ENCODE measurements at regions not wholly inside any gene's neighbourhood (a gene's known extent, or its start where the extent isn't known, plus 50 kb on each side); places are given as distances from the start of the nearest gene placed in this dataset.

GRCh38 chr15:60101416-60101815, 97.3 kb downstream of the FOXB1 start:
- TF ChIP-seq, protein P1, sequence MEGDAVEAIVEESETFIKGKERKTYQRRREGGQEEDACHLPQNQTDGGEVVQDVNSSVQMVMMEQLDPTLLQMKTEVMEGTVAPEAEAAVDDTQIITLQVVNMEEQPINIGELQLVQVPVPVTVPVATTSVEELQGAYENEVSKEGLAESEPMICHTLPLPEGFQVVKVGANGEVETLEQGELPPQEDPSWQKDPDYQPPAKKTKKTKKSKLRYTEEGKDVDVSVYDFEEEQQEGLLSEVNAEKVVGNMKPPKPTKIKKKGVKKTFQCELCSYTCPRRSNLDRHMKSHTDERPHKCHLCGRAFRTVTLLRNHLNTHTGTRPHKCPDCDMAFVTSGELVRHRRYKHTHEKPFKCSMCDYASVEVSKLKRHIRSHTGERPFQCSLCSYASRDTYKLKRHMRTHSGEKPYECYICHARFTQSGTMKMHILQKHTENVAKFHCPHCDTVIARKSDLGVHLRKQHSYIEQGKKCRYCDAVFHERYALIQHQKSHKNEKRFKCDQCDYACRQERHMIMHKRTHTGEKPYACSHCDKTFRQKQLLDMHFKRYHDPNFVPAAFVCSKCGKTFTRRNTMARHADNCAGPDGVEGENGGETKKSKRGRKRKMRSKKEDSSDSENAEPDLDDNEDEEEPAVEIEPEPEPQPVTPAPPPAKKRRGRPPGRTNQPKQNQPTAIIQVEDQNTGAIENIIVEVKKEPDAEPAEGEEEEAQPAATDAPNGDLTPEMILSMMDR (conservative IDR thresholded peaks at IDR 0.05; ENCODE audit: low read depth in 2 of 2): no peak
- no peak for TF ChIP-seq POLR2AphosphoS5 (IDR thresholded peaks at IDR 0.05; ENCODE audit: low read depth)
- TF ChIP-seq EZH2 (IDR thresholded peaks at IDR 0.05; ENCODE audit: low read depth, unreplicated experiment): no peak
- no peak for TF ChIP-seq STAT1 (IDR thresholded peaks at IDR 0.05; ENCODE audit: unreplicated experiment)
- TF ChIP-seq EZH2phosphoT487 (IDR thresholded peaks at IDR 0.05; ENCODE audit: unreplicated experiment): no peak
- no peak for TF ChIP-seq ZNF114 (CRISPR knock-in tag; IDR thresholded peaks at IDR 0.05)
- TF ChIP-seq REST (IDR thresholded peaks at IDR 0.05; ENCODE audit: unreplicated experiment): no peak
- no peak for TF ChIP-seq JUNB (IDR thresholded peaks at IDR 0.05; ENCODE audit: unreplicated experiment)
- TF ChIP-seq, protein P2, sequence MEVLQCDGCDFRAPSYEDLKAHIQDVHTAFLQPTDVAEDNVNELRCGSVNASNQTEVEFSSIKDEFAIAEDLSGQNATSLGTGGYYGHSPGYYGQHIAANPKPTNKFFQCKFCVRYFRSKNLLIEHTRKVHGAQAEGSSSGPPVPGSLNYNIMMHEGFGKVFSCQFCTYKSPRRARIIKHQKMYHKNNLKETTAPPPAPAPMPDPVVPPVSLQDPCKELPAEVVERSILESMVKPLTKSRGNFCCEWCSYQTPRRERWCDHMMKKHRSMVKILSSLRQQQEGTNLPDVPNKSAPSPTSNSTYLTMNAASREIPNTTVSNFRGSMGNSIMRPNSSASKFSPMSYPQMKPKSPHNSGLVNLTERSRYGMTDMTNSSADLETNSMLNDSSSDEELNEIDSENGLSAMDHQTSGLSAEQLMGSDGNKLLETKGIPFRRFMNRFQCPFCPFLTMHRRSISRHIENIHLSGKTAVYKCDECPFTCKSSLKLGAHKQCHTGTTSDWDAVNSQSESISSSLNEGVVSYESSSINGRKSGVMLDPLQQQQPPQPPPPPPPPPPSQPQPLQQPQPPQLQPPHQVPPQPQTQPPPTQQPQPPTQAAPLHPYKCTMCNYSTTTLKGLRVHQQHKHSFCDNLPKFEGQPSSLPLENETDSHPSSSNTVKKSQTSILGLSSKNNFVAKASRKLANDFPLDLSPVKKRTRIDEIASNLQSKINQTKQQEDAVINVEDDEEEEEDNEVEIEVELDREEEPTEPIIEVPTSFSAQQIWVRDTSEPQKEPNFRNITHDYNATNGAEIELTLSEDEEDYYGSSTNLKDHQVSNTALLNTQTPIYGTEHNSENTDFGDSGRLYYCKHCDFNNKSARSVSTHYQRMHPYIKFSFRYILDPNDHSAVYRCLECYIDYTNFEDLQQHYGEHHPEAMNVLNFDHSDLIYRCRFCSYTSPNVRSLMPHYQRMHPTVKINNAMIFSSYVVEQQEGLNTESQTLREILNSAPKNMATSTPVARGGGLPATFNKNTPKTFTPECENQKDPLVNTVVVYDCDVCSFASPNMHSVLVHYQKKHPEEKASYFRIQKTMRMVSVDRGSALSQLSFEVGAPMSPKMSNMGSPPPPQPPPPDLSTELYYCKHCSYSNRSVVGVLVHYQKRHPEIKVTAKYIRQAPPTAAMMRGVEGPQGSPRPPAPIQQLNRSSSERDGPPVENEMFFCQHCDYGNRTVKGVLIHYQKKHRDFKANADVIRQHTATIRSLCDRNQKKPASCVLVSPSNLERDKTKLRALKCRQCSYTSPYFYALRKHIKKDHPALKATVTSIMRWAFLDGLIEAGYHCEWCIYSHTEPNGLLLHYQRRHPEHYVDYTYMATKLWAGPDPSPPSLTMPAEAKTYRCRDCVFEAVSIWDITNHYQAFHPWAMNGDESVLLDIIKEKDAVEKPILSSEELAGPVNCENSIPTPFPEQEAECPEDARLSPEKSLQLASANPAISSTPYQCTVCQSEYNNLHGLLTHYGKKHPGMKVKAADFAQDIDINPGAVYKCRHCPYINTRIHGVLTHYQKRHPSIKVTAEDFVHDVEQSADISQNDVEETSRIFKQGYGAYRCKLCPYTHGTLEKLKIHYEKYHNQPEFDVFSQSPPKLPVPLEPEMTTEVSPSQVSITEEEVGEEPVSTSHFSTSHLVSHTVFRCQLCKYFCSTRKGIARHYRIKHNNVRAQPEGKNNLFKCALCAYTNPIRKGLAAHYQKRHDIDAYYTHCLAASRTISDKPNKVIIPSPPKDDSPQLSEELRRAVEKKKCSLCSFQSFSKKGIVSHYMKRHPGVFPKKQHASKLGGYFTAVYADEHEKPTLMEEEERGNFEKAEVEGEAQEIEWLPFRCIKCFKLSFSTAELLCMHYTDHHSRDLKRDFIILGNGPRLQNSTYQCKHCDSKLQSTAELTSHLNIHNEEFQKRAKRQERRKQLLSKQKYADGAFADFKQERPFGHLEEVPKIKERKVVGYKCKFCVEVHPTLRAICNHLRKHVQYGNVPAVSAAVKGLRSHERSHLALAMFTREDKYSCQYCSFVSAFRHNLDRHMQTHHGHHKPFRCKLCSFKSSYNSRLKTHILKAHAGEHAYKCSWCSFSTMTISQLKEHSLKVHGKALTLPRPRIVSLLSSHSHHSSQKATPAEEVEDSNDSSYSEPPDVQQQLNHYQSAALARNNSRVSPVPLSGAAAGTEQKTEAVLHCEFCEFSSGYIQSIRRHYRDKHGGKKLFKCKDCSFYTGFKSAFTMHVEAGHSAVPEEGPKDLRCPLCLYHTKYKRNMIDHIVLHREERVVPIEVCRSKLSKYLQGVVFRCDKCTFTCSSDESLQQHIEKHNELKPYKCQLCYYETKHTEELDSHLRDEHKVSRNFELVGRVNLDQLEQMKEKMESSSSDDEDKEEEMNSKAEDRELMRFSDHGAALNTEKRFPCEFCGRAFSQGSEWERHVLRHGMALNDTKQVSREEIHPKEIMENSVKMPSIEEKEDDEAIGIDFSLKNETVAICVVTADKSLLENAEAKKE (CRISPR knock-in tag; IDR thresholded peaks at IDR 0.05): no peak
- TF ChIP-seq, protein P3, sequence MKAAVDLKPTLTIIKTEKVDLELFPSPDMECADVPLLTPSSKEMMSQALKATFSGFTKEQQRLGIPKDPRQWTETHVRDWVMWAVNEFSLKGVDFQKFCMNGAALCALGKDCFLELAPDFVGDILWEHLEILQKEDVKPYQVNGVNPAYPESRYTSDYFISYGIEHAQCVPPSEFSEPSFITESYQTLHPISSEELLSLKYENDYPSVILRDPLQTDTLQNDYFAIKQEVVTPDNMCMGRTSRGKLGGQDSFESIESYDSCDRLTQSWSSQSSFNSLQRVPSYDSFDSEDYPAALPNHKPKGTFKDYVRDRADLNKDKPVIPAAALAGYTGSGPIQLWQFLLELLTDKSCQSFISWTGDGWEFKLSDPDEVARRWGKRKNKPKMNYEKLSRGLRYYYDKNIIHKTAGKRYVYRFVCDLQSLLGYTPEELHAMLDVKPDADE (IDR thresholded peaks at IDR 0.05): no peak
- no peak for TF ChIP-seq CREB1 (CRISPR knock-in tag; IDR thresholded peaks at IDR 0.05; ENCODE audit: low read depth)
- no peak for TF ChIP-seq ZNF331 (CRISPR knock-in tag; IDR thresholded peaks at IDR 0.05; ENCODE audit: low read depth)
- no peak for TF ChIP-seq NANOG (IDR thresholded peaks at IDR 0.05; ENCODE audit: borderline replicate concordance)
